ENCODE measurements at regions not wholly inside any gene's neighbourhood (a gene's known extent, or its start where the extent isn't known, plus 50 kb on each side); places are given as distances from the start of the nearest gene placed in this dataset.
"Not testable (repeated sequence)": the region's sequence is repeated elsewhere in the genome, so short reads cannot be mapped to it uniquely, and the experiment has no call there.

GRCh38 chr10:56222237-56222636 lies 138.8 kb downstream of the ZWINT start:
- no peak overlapping the region for H3K27ac ChIP-seq (ENCODE audit: low read depth, low read length)
- no peaks in the 10 kb centered on the region for H3K4me1 ChIP-seq (ENCODE audit: control insufficient read depth, low read length)
- H3K9me2 ChIP-seq (replicated peaks; ENCODE audit: control insufficient read depth, low read length), result no peaks in the 10 kb centered on the region
- H3K27me3 ChIP-seq (ENCODE audit: control insufficient read depth, low read length), result no peaks in the 10 kb centered on the region
- no peak overlapping the region for H3K4me3 ChIP-seq (ENCODE audit: low read length)
- TF ChIP-seq EZH2phosphoT487 (IDR thresholded peaks at IDR 0.05; ENCODE audit: borderline replicate concordance, low read length) (no peak), CTCF (IDR thresholded peaks at IDR 0.05; ENCODE audit: low read depth, low read length, poor library complexity, severe bottlenecking) (no peak)
- H3K4me2 ChIP-seq (ENCODE audit: low read length), result no peak overlapping the region
- H3K9me3 ChIP-seq (ENCODE audit: control insufficient read depth, insufficient read depth, low read length), result no peaks in the 10 kb centered on the region
- no peaks in the 10 kb centered on the region for H3K79me2 ChIP-seq (ENCODE audit: control insufficient read depth, low read length)
- H3K36me3 ChIP-seq (ENCODE audit: control insufficient read depth, low read length), result no peaks in the 10 kb centered on the region
- no peaks in the 10 kb centered on the region for H3F3A ChIP-seq (ENCODE audit: control insufficient read depth, insufficient read depth)
- H4K20me1 ChIP-seq (ENCODE audit: control insufficient read depth, insufficient read depth, low read depth, low read length), result no peaks in the 10 kb centered on the region

GRCh38 chr10:56212951-56213350 lies 148.1 kb downstream of the ZWINT start:
- H3K4me2 ChIP-seq (ENCODE audit: low read length), result no peak overlapping the region
- no peak overlapping the region for H3K27ac ChIP-seq (ENCODE audit: low read depth, low read length)
- H3K79me2 ChIP-seq (ENCODE audit: control insufficient read depth, low read length), result no peaks in the 10 kb centered on the region
- no peaks in the 10 kb centered on the region for H3F3A ChIP-seq (ENCODE audit: control insufficient read depth, insufficient read depth)
- no peaks in the 10 kb centered on the region for H3K9me2 ChIP-seq (replicated peaks; ENCODE audit: control insufficient read depth, low read length)
- no peaks in the 10 kb centered on the region for H3K4me1 ChIP-seq (ENCODE audit: control insufficient read depth, low read length)
- H3K4me3 ChIP-seq (ENCODE audit: low read length), result no peak overlapping the region
- TF ChIP-seq CTCF (IDR thresholded peaks at IDR 0.05; ENCODE audit: low read depth, low read length, poor library complexity, severe bottlenecking) (no peak), EZH2phosphoT487 (IDR thresholded peaks at IDR 0.05; ENCODE audit: borderline replicate concordance, low read length) (no peak)
- H4K20me1 ChIP-seq (ENCODE audit: control insufficient read depth, insufficient read depth, low read depth, low read length), result no peaks in the 10 kb centered on the region
- no peaks in the 10 kb centered on the region for H3K9me3 ChIP-seq (ENCODE audit: control insufficient read depth, insufficient read depth, low read length)
- no peaks in the 10 kb centered on the region for H3K36me3 ChIP-seq (ENCODE audit: control insufficient read depth, low read length)
- H3K27me3 ChIP-seq (ENCODE audit: control insufficient read depth, low read length), result no peaks in the 10 kb centered on the region

GRCh38 chr10:56181607-56182006 lies 179.5 kb downstream of the ZWINT start:
- Histone ChIP-seq H3K4me1 (ENCODE audit: control insufficient read depth, low read length) (no peaks in the 10 kb centered on the region), H3K4me3 (ENCODE audit: low read length) (no peak overlapping the region), H3K9me3 (ENCODE audit: control insufficient read depth, insufficient read depth, low read length) (no peaks in the 10 kb centered on the region), H3K9me2 (replicated peaks; ENCODE audit: control insufficient read depth, low read length) (no peaks in the 10 kb centered on the region), H3K79me2 (ENCODE audit: control insufficient read depth, low read length) (no peaks in the 10 kb centered on the region), H3K27ac (ENCODE audit: low read depth, low read length) (no peak overlapping the region), H3K27me3 (ENCODE audit: control insufficient read depth, low read length) (no peaks in the 10 kb centered on the region), H3F3A (ENCODE audit: control insufficient read depth, insufficient read depth) (no peaks in the 10 kb centered on the region), H3K4me2 (ENCODE audit: low read length) (no peak overlapping the region), H4K20me1 (ENCODE audit: control insufficient read depth, insufficient read depth, low read depth, low read length) (no peaks in the 10 kb centered on the region), H3K36me3 (ENCODE audit: control insufficient read depth, low read length) (no peaks in the 10 kb centered on the region)
- no peak for TF ChIP-seq CTCF (IDR thresholded peaks at IDR 0.05; ENCODE audit: low read depth, low read length, poor library complexity, severe bottlenecking)
- no peak for TF ChIP-seq EZH2phosphoT487 (IDR thresholded peaks at IDR 0.05; ENCODE audit: borderline replicate concordance, low read length)

DNA sequence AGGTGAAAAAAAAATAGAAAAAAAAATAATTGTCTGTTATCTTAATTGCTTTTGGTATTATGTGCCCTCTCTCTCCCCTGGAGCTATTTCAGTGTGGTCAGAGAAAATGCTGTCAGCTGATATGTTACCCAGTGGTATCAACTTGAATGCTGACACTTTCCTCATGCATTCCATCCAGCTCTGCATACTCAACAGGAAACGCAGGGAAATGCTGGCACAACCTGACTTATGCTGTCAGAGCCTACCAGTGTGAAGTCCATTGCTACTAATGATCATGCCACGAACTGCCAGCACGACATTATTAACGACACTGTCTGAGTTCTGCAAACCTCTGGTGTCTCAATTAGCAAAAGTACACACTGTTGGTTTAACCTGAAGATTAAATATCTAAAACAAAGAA lies 182.8 kb downstream of the ZWINT start:
- H3K27ac ChIP-seq (ENCODE audit: low read depth, low read length), result no peak overlapping the region
- TF ChIP-seq CTCF (IDR thresholded peaks at IDR 0.05; ENCODE audit: low read depth, low read length, poor library complexity, severe bottlenecking), result no peak
- no peak for TF ChIP-seq EZH2phosphoT487 (IDR thresholded peaks at IDR 0.05; ENCODE audit: borderline replicate concordance, low read length)

DNA sequence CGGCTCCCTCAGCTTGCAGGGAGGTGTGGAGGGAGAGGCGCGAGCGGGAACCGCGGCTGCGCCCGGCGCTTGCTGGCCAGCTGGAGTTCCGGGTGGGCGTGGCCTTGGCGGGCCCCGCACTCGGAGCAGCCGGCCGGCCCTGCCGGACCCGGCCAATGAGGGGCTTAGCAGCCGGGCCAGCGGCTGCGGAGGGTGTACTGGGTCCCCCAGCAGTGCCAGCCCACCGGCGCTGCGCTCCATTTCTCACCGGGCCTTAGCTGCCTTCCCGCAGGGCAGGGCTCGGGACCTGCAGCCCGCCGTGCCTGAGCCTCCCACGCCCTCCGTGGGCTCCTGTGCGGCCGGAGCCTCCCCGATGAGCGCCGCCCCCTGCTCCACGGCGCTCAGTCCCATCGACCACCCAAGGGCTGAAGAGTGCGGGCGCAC lies 206.0 kb downstream of the ZWINT start:
- H3K27me3 ChIP-seq (ENCODE audit: control insufficient read depth, low read length); H3K4me2 ChIP-seq (ENCODE audit: low read length); H4K20me1 ChIP-seq (ENCODE audit: control insufficient read depth, insufficient read depth, low read depth, low read length); H3K4me1 ChIP-seq (ENCODE audit: control insufficient read depth, low read length); H3K9me2 ChIP-seq (replicated peaks; ENCODE audit: control insufficient read depth, low read length); H3F3A ChIP-seq (ENCODE audit: control insufficient read depth, insufficient read depth); H3K4me3 ChIP-seq (ENCODE audit: low read length); H3K27ac ChIP-seq (ENCODE audit: low read depth, low read length); H3K9me3 ChIP-seq (ENCODE audit: control insufficient read depth, insufficient read depth, low read length); H3K79me2 ChIP-seq (ENCODE audit: control insufficient read depth, low read length); H3K36me3 ChIP-seq (ENCODE audit: control insufficient read depth, low read length): not testable (repeated sequence)

More for the DNA sequence above, 182.8 kb downstream of the ZWINT start:
- Histone ChIP-seq H3F3A (ENCODE audit: control insufficient read depth, insufficient read depth) (no peaks in the 10 kb centered on the region), H3K4me1 (ENCODE audit: control insufficient read depth, low read length) (no peaks in the 10 kb centered on the region), H4K20me1 (ENCODE audit: control insufficient read depth, insufficient read depth, low read depth, low read length) (no peaks in the 10 kb centered on the region), H3K36me3 (ENCODE audit: control insufficient read depth, low read length) (no peaks in the 10 kb centered on the region), H3K27me3 (ENCODE audit: control insufficient read depth, low read length) (no peaks in the 10 kb centered on the region), H3K4me3 (ENCODE audit: low read length) (no peak overlapping the region), H3K9me2 (replicated peaks; ENCODE audit: control insufficient read depth, low read length) (no peaks in the 10 kb centered on the region), H3K79me2 (ENCODE audit: control insufficient read depth, low read length) (no peaks in the 10 kb centered on the region), H3K4me2 (ENCODE audit: low read length) (no peak overlapping the region), H3K9me3 (ENCODE audit: control insufficient read depth, insufficient read depth, low read length) (no peaks in the 10 kb centered on the region)

All from DOHH2 (cell line).